ENCODE measurements at regions not wholly inside any gene's neighbourhood (a gene's known extent, or its start where the extent isn't known, plus 50 kb on each side); places are given as distances from the start of the nearest gene placed in this dataset.

GRCh38 chr21:29429218-29429617 is 130.5 kb downstream of the BACH1 start:
- no peaks in the 10 kb centered on the region for H3K36me3 ChIP-seq (ENCODE audit: control insufficient read depth, insufficient read depth, low read length)
- no peaks in the 10 kb centered on the region for H3K27me3 ChIP-seq (ENCODE audit: control insufficient read depth, insufficient read depth, low read length)
- ATAC-seq: no peak
- CTCF ChIA-PET: no interaction called here
- no peak overlapping the region for H3K4me3 ChIP-seq (ENCODE audit: low read depth in 2 of 2, low read length in 2 of 2)
- no peak for TF ChIP-seq SIN3A (IDR thresholded peaks at IDR 0.05; ENCODE audit: borderline replicate concordance, insufficient read depth, low read depth, low read length)
- TF ChIP-seq REST (IDR thresholded peaks at IDR 0.05; ENCODE audit: insufficient read depth in 1 of 2, low read depth in 2 of 2, low read length in 1 of 2): no peak
- no peak for TF ChIP-seq CTCF (IDR thresholded peaks at IDR 0.05)
- TF ChIP-seq TCF7L2 (IDR thresholded peaks at IDR 0.05; ENCODE audit: low read depth, low read length): no peak
- no peak for TF ChIP-seq POLR2AphosphoS5 (IDR thresholded peaks at IDR 0.05; ENCODE audit: low read depth, low read length)
- no TSS peak for BruUV-seq (replicated peaks)
- intact Hi-C loops (cut with micrococcal nuclease; ENCODE audit: unreplicated experiment): no loop called here
- in situ Hi-C loops (cut with HindIII; ENCODE audit: low pct_unique_long_range_greater_than_20kb, low sequenced_read_pairs): no loop called here
- no peak for DNase-seq (ENCODE audit: low read depth, low spot score)
- H3K27ac ChIP-seq (ENCODE audit: low read length): no peak overlapping the region
- POLR2A ChIA-PET: no interaction called here
- no peaks in the 10 kb centered on the region for H3K9me3 ChIP-seq (ENCODE audit: control insufficient read depth, insufficient read depth, low read depth, low read length)
- no peaks in the 10 kb centered on the region for H3K4me1 ChIP-seq (ENCODE audit: control insufficient read depth, insufficient read depth, low read length)

- DNase-seq (ENCODE audit: low read depth, low spot score) (no peak), ATAC-seq (no peak)
- no peak overlapping the region for H3K27ac ChIP-seq (ENCODE audit: low read length)
- BruUV-seq (replicated peaks): no TSS peak
- H3K4me3 ChIP-seq (ENCODE audit: low read depth in 2 of 2, low read length in 2 of 2): no peak overlapping the region
- no peaks in the 10 kb centered on the region for H3K9me3 ChIP-seq (ENCODE audit: control insufficient read depth, insufficient read depth, low read depth, low read length)
- H3K27me3 ChIP-seq (ENCODE audit: control insufficient read depth, insufficient read depth, low read length): no peaks in the 10 kb centered on the region
- intact Hi-C loops (cut with micrococcal nuclease; ENCODE audit: unreplicated experiment) (no loop called here), in situ Hi-C loops (cut with HindIII; ENCODE audit: low pct_unique_long_range_greater_than_20kb, low sequenced_read_pairs) (no loop called here)
- H3K4me1 ChIP-seq (ENCODE audit: control insufficient read depth, insufficient read depth, low read length): no peaks in the 10 kb centered on the region
- ChIA-PET POLR2A (no interaction called here), CTCF (no interaction called here)
- TF ChIP-seq TCF7L2 (IDR thresholded peaks at IDR 0.05; ENCODE audit: low read depth, low read length) (no peak), REST (IDR thresholded peaks at IDR 0.05; ENCODE audit: insufficient read depth in 1 of 2, low read depth in 2 of 2, low read length in 1 of 2) (no peak), POLR2AphosphoS5 (IDR thresholded peaks at IDR 0.05; ENCODE audit: low read depth, low read length) (no peak), SIN3A (IDR thresholded peaks at IDR 0.05; ENCODE audit: borderline replicate concordance, insufficient read depth, low read depth, low read length) (no peak)
- no peaks in the 10 kb centered on the region for H3K36me3 ChIP-seq (ENCODE audit: control insufficient read depth, insufficient read depth, low read length)
Observed at GRCh38 chr21:29430030-29430429, 131.3 kb downstream of the BACH1 start.

All from Panc1 (cell line).